NCI-H774 (cell line): ENCODE measurements at regions not wholly inside any gene's neighbourhood (a gene's known extent, or its start where the extent isn't known, plus 50 kb on each side); places are given as distances from the start of the nearest gene placed in this dataset.

Experiments used
- DNase-seq: peaks from one replicate; lab custom pipeline; 2025; lab: John Stamatoyannopoulos, UW

- no peak for DNase-seq
Measured at GRCh38 chr10:36171953-36172940, 530.2 kb upstream of the FZD8 start.

- DNase-seq, result no peak
Measured at GRCh38 chr10:36171556-36171952, 529.5 kb upstream of the FZD8 start.

- no peak for DNase-seq
Measured at GRCh38 chr10:36170943-36171501, 528.9 kb upstream of the FZD8 start.

- DNase-seq, result no peak
Measured at GRCh38 chr10:36170142-36170719, 528.1 kb upstream of the FZD8 start.

GRCh38 chr10:36168777-36169176 lies 526.7 kb upstream of the FZD8 start:
- DNase-seq, result no peak

GRCh38 chr10:36164556-36165504 lies 522.7 kb upstream of the FZD8 start:
- no peak for DNase-seq

GRCh38 chr10:36163827-36164226 lies 521.7 kb upstream of the FZD8 start:
- DNase-seq, result no peak

GRCh38 chr10:36157486-36157885 lies 515.4 kb upstream of the FZD8 start:
- no peak for DNase-seq

GRCh38 chr10:36148207-36148606 lies 506.1 kb upstream of the FZD8 start:
- no peak for DNase-seq

GRCh38 chr10:36147529-36147928 lies 505.4 kb upstream of the FZD8 start:
- DNase-seq, result no peak

- no peak for DNase-seq
Measured at GRCh38 chr10:36141856-36142560, 499.9 kb upstream of the FZD8 start.

GRCh38 chr10:36129051-36129450 lies 487.0 kb upstream of the FZD8 start:
- DNase-seq, result no peak

GRCh38 chr10:36126076-36126475 lies 484.0 kb upstream of the FZD8 start:
- DNase-seq, result no peak

- no peak for DNase-seq
Measured at GRCh38 chr10:36119455-36119854, 477.4 kb upstream of the FZD8 start.

GRCh38 chr10:36118314-36118713 lies 476.2 kb upstream of the FZD8 start:
- DNase-seq, result no peak

- no peak for DNase-seq
Measured at GRCh38 chr10:36117890-36118289, 475.8 kb upstream of the FZD8 start.

- no peak for DNase-seq
Measured at GRCh38 chr10:36117231-36117630, 475.1 kb upstream of the FZD8 start.

GRCh38 chr10:36116731-36117130 lies 474.6 kb upstream of the FZD8 start:
- no peak for DNase-seq

- no peak for DNase-seq
Measured at GRCh38 chr10:36116040-36116439, 473.9 kb upstream of the FZD8 start.

- no peak for DNase-seq
Measured at GRCh38 chr10:36115364-36115763, 473.3 kb upstream of the FZD8 start.

GRCh38 chr10:36114913-36115312 lies 472.8 kb upstream of the FZD8 start:
- DNase-seq, result no peak
